SK-N-SH (cell line): ENCODE measurements at regions not wholly inside any gene's neighbourhood (a gene's known extent, or its start where the extent isn't known, plus 50 kb on each side); places are given as distances from the start of the nearest gene placed in this dataset.

Source experiments
- CTCF ChIA-PET: fragments of 300-600, 350-600 bp; formaldehyde crosslinking; extraction: SDS; loops from one replicate; lab custom pipeline; 2021; lab: Yijun Ruan, JAX
- POLR2A ChIA-PET: fragments of 350-600 bp; sonication (Branson Sonifier 250); formaldehyde crosslinking; extraction: SDS; loops from one replicate; lab custom pipeline; 2020; ENCODE audit warnings: antibody characterized with exemption, inconsistent platforms; lab: Yijun Ruan, JAX
- DNase-seq: peaks from one replicate; pipeline ENCODE4 v3.0.0; 2012
- H2AFZ ChIP-seq: fragments of 200-600 bp; sonication (generic); 2 replicates; pipeline ENCODE4 v1.8.1; 2016; ENCODE audit warnings: antibody characterized with exemption, mild to moderate bottlenecking, low read depth
- H3F3A ChIP-seq: fragments of 200-600 bp; sonication (generic); replicated peaks from 2 replicates; pipeline ENCODE3; 2016; ENCODE audit warnings: antibody characterized with exemption, mild to moderate bottlenecking; ENCODE audit not compliant: insufficient read depth
- H3K27ac ChIP-seq, 2 experiments: fragments of 200-500 bp in 1 of 2; fragments of 200-600 bp in 1 of 2; sonication (Bioruptor generic) in 1 of 2; sonication (generic), shearing (Covaris generic) in 1 of 2; 2 replicates each; pipeline versions ENCODE4 v1.5.1 to v1.6.1; 2014 to 2016; ENCODE audit warnings: low read depth in 2 of 2, inconsistent platforms in 1 of 2, low read length in 1 of 2, mild to moderate bottlenecking in 1 of 2, mixed read lengths in 1 of 2
- H3K27me3 ChIP-seq: fragments of 200-600 bp; sonication (generic), shearing (Covaris generic); 2 replicates; pipeline ENCODE4 v1.6.1; 2016; ENCODE audit warnings: mixed run types; ENCODE audit not compliant: insufficient read depth
- H3K36me3 ChIP-seq, 2 experiments: fragments of 200-500 bp in 1 of 2; fragments of 200-600 bp in 1 of 2; sonication (Bioruptor generic) in 1 of 2; sonication (generic) in 1 of 2; replicated peaks in 1 of 2; 2 replicates each; pipeline versions ENCODE3 to v1.5.1; 2014 to 2016; ENCODE audit warnings: low read length in 1 of 2, mild to moderate bottlenecking in 1 of 2; ENCODE audit not compliant: insufficient read depth in 2 of 2, control insufficient read depth in 1 of 2
- H3K4me1 ChIP-seq, 2 experiments: fragments of 200-500 bp in 1 of 2; fragments of 200-600 bp in 1 of 2; sonication (Bioruptor generic) in 1 of 2; sonication (generic), shearing (Covaris generic) in 1 of 2; 2 replicates each; pipeline versions ENCODE4 v1.5.1 to v1.6.1; 2014 to 2016; ENCODE audit warnings: low read depth in 1 of 2, low read length in 1 of 2, mixed run types in 1 of 2; ENCODE audit not compliant: insufficient read depth in 2 of 2, control insufficient read depth in 1 of 2
- H3K4me2 ChIP-seq: fragments of 200-600 bp; sonication (generic), shearing (Covaris generic); 2 replicates; pipeline ENCODE4 v1.6.1; 2017; ENCODE audit warnings: mixed run types
- H3K4me3 ChIP-seq, 2 experiments: fragments of 200-500 bp in 1 of 2; fragments of 200-600 bp in 1 of 2; sonication (Bioruptor generic) in 1 of 2; sonication (generic), shearing (Covaris generic) in 1 of 2; 2 replicates each; pipeline versions ENCODE4 v1.5.1 to v1.8.1; 2014 to 2016; ENCODE audit warnings: low read depth in 2 of 2, inconsistent platforms in 1 of 2, low read length in 1 of 2, mild to moderate bottlenecking in 1 of 2, mixed read lengths in 1 of 2, moderate library complexity in 1 of 2
- H3K79me2 ChIP-seq: fragments of 200-600 bp; sonication (generic); 2 replicates; pipeline ENCODE4 v1.8.1; 2017; ENCODE audit warnings: mild to moderate bottlenecking; ENCODE audit not compliant: insufficient read depth
- H3K9ac ChIP-seq: fragments of 200-600 bp; sonication (generic); 2 replicates; pipeline ENCODE4 v1.6.1; 2017; ENCODE audit warnings: mixed run types
- H3K9me2 ChIP-seq: fragments of 200-600 bp; sonication (generic); 2 replicates; pipeline ENCODE4 v1.6.1; 2017; ENCODE audit warnings: mixed run types
- H3K9me3 ChIP-seq: fragments of 200-600 bp; sonication (generic); 2 replicates; pipeline ENCODE4 v1.6.1; 2017; ENCODE audit warnings: mixed run types, mild to moderate bottlenecking, moderate library complexity
- H4K20me1 ChIP-seq: fragments of 200-600 bp; sonication (generic); 2 replicates; pipeline ENCODE4 v1.6.1; 2017; ENCODE audit warnings: mild to moderate bottlenecking, mixed run types; ENCODE audit not compliant: insufficient read depth
- CHD2 ChIP-seq: fragments of 150-350 bp; IDR thresholded peaks from 2 replicates; pipeline ENCODE4 v1.6.1; 2018; ENCODE audit warnings: low read length; ENCODE audit not compliant: partially characterized antibody
- ELF1 ChIP-seq: IDR thresholded peaks from 2 replicates; pipeline ENCODE4 v1.4.0; 2012
- EZH2phosphoT487 ChIP-seq: fragments of 200-600 bp; sonication (generic); IDR thresholded peaks from 2 replicates; pipeline ENCODE4 v1.6.1; 2017; ENCODE audit warnings: low read depth, mixed run types, mild to moderate bottlenecking, antibody characterized with exemption, moderate library complexity, borderline replicate concordance
- FOXJ3 ChIP-seq: sonication (generic); formaldehyde crosslinking; IDR thresholded peaks from 2 replicates; pipeline ENCODE4 v1.5.1; 2020; ENCODE audit warnings: mild to moderate bottlenecking, missing genetic modification reagents
- FOXM1 ChIP-seq: IDR thresholded peaks from 2 replicates; pipeline ENCODE4 v1.4.0; 2012; ENCODE audit warnings: low read depth, mild to moderate bottlenecking
- GATA2 ChIP-seq: sonication (generic); formaldehyde crosslinking; IDR thresholded peaks from 2 replicates; pipeline ENCODE4 v1.5.0; 2020; ENCODE audit warnings: mild to moderate bottlenecking, missing genetic modification reagents
- IRF3 ChIP-seq: fragments of 150-350 bp; IDR thresholded peaks from 2 replicates; pipeline ENCODE4 v1.6.1; 2016; ENCODE audit warnings: mild to moderate bottlenecking, low read depth, low read length
- MEF2A ChIP-seq: IDR thresholded peaks from 2 replicates; pipeline ENCODE4 v1.4.0; 2012; ENCODE audit warnings: low read depth, borderline replicate concordance
- NFIC ChIP-seq: IDR thresholded peaks from 2 replicates; pipeline ENCODE4 v1.4.0; 2012; ENCODE audit warnings: borderline replicate concordance
- RAD21 ChIP-seq: IDR thresholded peaks from 2 replicates; pipeline ENCODE4 v1.6.1; 2012; ENCODE audit warnings: mild to moderate bottlenecking, low read length
- RFX5 ChIP-seq: IDR thresholded peaks from 2 replicates; pipeline ENCODE4 v1.6.1; 2012; ENCODE audit warnings: mild to moderate bottlenecking, improper control_type of control experiment, low read length
- RXRA ChIP-seq: IDR thresholded peaks from 2 replicates; pipeline ENCODE4 v1.4.0; 2012; ENCODE audit warnings: low read depth, mild to moderate bottlenecking, borderline replicate concordance
- SIN3A ChIP-seq: IDR thresholded peaks from 2 replicates; pipeline ENCODE4 v1.6.1; 2012; ENCODE audit warnings: low read depth, mild to moderate bottlenecking, low read length, moderate library complexity, borderline replicate concordance
- TAF1 ChIP-seq: IDR thresholded peaks from 2 replicates; pipeline ENCODE4 v1.6.1; 2012; ENCODE audit warnings: low read depth, mild to moderate bottlenecking, low read length, moderate library complexity, borderline replicate concordance
- TCF12 ChIP-seq: IDR thresholded peaks from 2 replicates; pipeline ENCODE4 v1.4.0; 2012
- USF2 ChIP-seq: fragments of 150-350 bp; IDR thresholded peaks from 2 replicates; pipeline ENCODE4 v1.6.1; 2017; ENCODE audit warnings: antibody characterized with exemption, low read length, low read depth, borderline replicate concordance
- WGBS: methylation state at CpG from one replicate; pipeline ENCODE4 v1.1.6; 2017; ENCODE audit warnings: low lambda C conversion rate; 5-methylcytosine and 5-hydroxymethylcytosine counted together

DNA sequence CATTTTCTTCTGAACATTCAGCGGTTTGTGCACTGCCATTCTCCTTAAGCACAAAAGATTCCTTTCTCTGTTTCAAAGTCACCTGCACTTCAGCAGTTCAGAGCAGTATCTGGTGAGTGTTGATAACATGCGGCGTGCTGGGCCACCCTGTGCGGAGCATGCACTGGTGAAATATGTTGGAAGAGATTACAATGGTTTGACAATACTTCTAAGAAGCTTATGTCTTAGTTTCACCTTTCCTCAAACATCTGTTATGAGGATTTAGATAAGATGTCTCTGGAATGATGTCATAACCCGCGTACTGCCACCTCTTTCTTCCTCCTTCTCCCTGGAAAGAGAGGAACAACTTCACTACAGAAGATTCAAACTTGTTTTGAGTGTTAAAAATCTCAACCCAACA, 650.3 kb downstream of the AJAP1 start:
- H3K9me2 ChIP-seq, result no peaks in the 10 kb centered on the region
- no peaks in the 10 kb centered on the region for H3K79me2 ChIP-seq
- H3K4me3 ChIP-seq, result no peak overlapping the region
- no peak overlapping the region for H2AFZ ChIP-seq
- H3K4me2 ChIP-seq, result no peak overlapping the region
- H3F3A ChIP-seq, result no peaks in the 10 kb centered on the region
- no peaks in the 10 kb centered on the region for H4K20me1 ChIP-seq
- ChIA-PET CTCF (no interaction called here), POLR2A (no interaction called here)
- H3K9me3 ChIP-seq, result no peaks in the 10 kb centered on the region
- no peak for DNase-seq
- no peaks in the 10 kb centered on the region for H3K27me3 ChIP-seq
- whole genome bisulfite sequencing, result 47% methylated on average over 6 of the region's 6 CpGs
- TF ChIP-seq GATA2 (no peak), TCF12 (no peak), IRF3 (no peak), FOXJ3 (no peak), SIN3A (no peak)
- TF ChIP-seq, all 33 proteins: peak for 0
- no peak overlapping the region for H3K9ac ChIP-seq
- no peaks in the 10 kb centered on the region for H3K36me3 ChIP-seq
- no peak overlapping the region for H3K27ac ChIP-seq
- peaks cover 0 to 2% of the 10 kb centered on the region in 2 experiments; a peak in 1 of 4 replicates for H3K4me1 ChIP-seq

GRCh38 chr1:5298376-5298775, 644.0 kb downstream of the AJAP1 start:
- no peak for TF ChIP-seq RXRA
- no peak for TF ChIP-seq RFX5
- TF ChIP-seq ELF1, result no peak
- TF ChIP-seq NFIC, result no peak
- no peak for TF ChIP-seq CHD2
- no peak for TF ChIP-seq EZH2phosphoT487
- TF ChIP-seq RAD21, result no peak
- no peak for TF ChIP-seq FOXJ3
- TF ChIP-seq USF2, result no peak
- TF ChIP-seq TAF1, result no peak
- TF ChIP-seq FOXM1, result no peak
- TF ChIP-seq MEF2A, result no peak
- Histone ChIP-seq H3K4me1 (peaks cover 0 to 27% of the 10 kb centered on the region in 2 experiments; a peak in 1 of 4 replicates), H3K9me3 (no peaks in the 10 kb centered on the region), H3K27me3 (no peaks in the 10 kb centered on the region), H3K79me2 (no peaks in the 10 kb centered on the region), H4K20me1 (no peaks in the 10 kb centered on the region), H3K4me3 (no peak overlapping the region), H3K9ac (no peak overlapping the region), H3K36me3 (no peaks in the 10 kb centered on the region), H3K27ac (no peak overlapping the region; a peak in 1 of 4 replicates), H3K4me2 (no peak overlapping the region), H3K9me2 (no peaks in the 10 kb centered on the region), H3F3A (no peaks in the 10 kb centered on the region), H2AFZ (no peak overlapping the region)
- POLR2A ChIA-PET, result no interaction called here
- CTCF ChIA-PET, result interaction anchor here (1.0 kb wide), 1 partner anchor 85 kb away, joined by 3 read pairs; no protein-coding TSS in a partner anchor
- WGBS, result 46% methylated on average over 6 of the region's 6 CpGs
- DNase-seq, result no peak
